ENCODE measurements at regions not wholly inside any gene's neighbourhood (a gene's known extent, or its start where the extent isn't known, plus 50 kb on each side); places are given as distances from the start of the nearest gene placed in this dataset.

DNA sequence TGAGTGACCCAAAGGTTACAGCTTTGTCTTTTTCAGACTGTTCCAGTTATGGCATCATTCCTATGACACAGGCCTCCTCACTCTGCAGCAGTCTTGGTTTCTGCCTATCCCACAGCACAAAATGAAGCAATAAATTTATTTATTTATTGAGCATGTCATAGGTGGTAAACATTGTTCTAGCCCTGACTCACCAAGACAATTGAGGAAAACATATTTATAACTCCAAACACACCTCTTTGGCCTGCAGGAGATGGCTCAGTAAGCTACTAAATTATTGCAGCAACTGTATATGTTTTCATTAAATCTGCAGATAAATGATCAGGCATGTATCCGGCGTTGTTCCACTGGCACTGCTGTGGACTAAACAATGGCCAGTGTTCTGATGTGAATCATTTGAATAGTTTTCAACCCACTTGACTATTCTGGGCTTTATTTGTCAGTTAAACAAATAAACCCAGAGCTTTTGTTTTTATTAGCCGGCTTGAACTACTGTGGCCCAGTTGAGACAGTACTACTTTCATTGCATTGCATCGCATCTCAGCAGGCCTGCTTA is 83.2 kb downstream of the FOXD1 start:
- no peaks in the 10 kb centered on the region for H3K36me3 ChIP-seq
- intact Hi-C loops (cut with DNase I; ENCODE audit: low total_unique reads): no loop called here
- no peaks in the 10 kb centered on the region for H3K27me3 ChIP-seq
- TF ChIP-seq POLR2A (IDR thresholded peaks at IDR 0.05) (no peak), POLR2AphosphoS5 (IDR thresholded peaks at IDR 0.05) (no peak)
- TF ChIP-seq, protein P1, sequence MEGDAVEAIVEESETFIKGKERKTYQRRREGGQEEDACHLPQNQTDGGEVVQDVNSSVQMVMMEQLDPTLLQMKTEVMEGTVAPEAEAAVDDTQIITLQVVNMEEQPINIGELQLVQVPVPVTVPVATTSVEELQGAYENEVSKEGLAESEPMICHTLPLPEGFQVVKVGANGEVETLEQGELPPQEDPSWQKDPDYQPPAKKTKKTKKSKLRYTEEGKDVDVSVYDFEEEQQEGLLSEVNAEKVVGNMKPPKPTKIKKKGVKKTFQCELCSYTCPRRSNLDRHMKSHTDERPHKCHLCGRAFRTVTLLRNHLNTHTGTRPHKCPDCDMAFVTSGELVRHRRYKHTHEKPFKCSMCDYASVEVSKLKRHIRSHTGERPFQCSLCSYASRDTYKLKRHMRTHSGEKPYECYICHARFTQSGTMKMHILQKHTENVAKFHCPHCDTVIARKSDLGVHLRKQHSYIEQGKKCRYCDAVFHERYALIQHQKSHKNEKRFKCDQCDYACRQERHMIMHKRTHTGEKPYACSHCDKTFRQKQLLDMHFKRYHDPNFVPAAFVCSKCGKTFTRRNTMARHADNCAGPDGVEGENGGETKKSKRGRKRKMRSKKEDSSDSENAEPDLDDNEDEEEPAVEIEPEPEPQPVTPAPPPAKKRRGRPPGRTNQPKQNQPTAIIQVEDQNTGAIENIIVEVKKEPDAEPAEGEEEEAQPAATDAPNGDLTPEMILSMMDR (IDR thresholded peaks at IDR 0.05): no peak
- no peaks in the 10 kb centered on the region for H3K4me1 ChIP-seq
- DNase-seq (ENCODE audit: low spot score in 2 of 2): no peak
- no peak overlapping the region for H3K4me3 ChIP-seq
- no peaks in the 10 kb centered on the region for H3K9me3 ChIP-seq
- no peak overlapping the region for H3K27ac ChIP-seq

DNA sequence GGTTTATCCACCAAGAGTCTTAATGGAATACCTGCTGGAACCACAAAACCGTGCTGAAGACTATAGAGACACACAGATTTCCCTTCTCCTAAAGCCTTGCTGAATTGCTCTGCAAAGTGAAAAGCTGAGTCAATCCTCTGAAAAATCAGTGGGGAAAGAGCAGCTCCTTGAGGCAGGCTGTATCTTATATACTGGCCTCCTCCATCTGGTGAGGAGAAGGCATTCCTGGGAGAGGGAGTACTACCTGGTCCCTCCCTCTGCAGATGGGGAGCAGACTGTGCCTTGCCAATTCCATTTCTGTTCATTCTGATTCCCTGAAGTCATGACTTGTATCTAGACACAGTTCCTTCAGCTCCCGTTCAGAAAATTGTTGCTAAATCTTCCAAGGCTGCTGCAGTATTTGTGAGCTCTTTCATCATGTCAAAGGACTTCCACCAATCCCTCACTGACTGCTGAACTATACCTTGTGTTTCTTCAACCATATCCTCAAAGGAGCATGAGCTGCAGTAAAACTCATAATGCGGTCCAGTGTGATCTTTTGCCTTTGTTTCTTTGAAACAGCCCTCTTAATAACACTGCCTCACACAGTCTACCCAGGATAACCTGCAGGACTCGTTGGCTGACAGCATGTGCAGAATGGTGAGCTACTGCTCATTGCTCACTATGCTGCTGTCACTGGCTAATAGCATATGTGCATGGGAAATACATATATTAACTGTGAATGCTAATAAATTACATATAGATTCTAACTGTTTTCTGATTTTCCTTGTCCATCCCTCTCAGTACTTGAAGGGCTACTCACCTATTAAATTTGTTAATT is 84.5 kb downstream of the FOXD1 start:
- Histone ChIP-seq H3K27ac (no peak overlapping the region), H3K4me3 (no peak overlapping the region), H3K36me3 (no peaks in the 10 kb centered on the region), H3K9me3 (no peaks in the 10 kb centered on the region), H3K4me1 (no peaks in the 10 kb centered on the region), H3K27me3 (no peaks in the 10 kb centered on the region)
- TF ChIP-seq POLR2AphosphoS5 (IDR thresholded peaks at IDR 0.05) (no peak), POLR2A (IDR thresholded peaks at IDR 0.05) (no peak)
- TF ChIP-seq, protein P1 (IDR thresholded peaks at IDR 0.05): no peak
- intact Hi-C loops (cut with DNase I; ENCODE audit: low total_unique reads): no loop called here
- DNase-seq (ENCODE audit: low spot score in 2 of 2): no peak

DNA sequence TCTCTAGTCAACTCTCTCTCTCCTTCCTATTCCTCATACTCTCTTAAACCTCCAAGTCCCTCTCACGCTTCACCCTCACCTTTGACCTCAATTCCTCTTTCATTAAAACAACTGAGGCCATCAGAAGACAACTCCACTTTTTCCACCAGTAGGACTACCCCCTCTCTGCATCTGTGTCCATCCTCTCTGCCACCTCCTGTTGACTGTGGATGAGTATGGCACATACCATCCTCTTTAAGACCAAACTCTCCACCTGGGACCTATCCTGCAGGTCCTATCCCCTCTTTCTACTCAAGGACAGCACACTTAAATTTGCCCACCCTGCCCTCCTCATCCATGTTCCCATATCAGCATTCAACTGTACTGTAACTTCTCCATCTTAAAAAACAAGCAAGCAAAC is 89.2 kb downstream of the FOXD1 start:
- Histone ChIP-seq H3K27me3 (peaks cover 0 to 7% of the 10 kb centered on the region in 2 donors), H3K4me1 (no peaks in the 10 kb centered on the region), H3K36me3 (no peaks in the 10 kb centered on the region), H3K27ac (no peak overlapping the region), H3K9me3 (no peaks in the 10 kb centered on the region), H3K4me3 (no peak overlapping the region)
- TF ChIP-seq POLR2A (IDR thresholded peaks at IDR 0.05) (no peak), POLR2AphosphoS5 (IDR thresholded peaks at IDR 0.05) (no peak)
- TF ChIP-seq, protein P1 (IDR thresholded peaks at IDR 0.05): no peak
- intact Hi-C loops (cut with DNase I; ENCODE audit: low total_unique reads): no loop called here
- no peak for DNase-seq (ENCODE audit: low spot score in 2 of 2)

DNA sequence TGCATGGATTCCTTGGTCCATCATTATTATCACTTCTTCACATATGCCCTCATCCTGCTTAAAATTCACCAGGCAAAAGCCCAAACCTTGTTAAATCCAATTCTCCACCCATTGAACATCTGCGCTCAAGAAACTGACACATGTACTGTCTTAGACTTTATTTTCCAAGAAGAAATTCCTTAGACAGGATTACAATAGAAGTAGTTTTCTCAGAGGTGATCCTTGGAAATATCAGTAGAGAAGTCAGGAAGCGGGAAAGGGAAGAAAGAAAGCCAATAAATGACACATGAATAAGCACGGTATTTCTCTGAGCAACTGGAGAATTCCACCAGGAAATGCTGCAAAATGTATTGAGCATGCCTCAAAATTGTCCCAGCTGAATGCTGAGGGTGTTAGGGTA is 90.2 kb downstream of the FOXD1 start:
- Histone ChIP-seq H3K36me3 (no peaks in the 10 kb centered on the region), H3K4me1 (no peaks in the 10 kb centered on the region), H3K27me3 (peaks cover 0 to 7% of the 10 kb centered on the region in 2 donors), H3K4me3 (no peak overlapping the region), H3K27ac (no peak overlapping the region), H3K9me3 (no peaks in the 10 kb centered on the region)
- TF ChIP-seq POLR2A (IDR thresholded peaks at IDR 0.05) (no peak), POLR2AphosphoS5 (IDR thresholded peaks at IDR 0.05) (no peak)
- TF ChIP-seq, protein P1 (IDR thresholded peaks at IDR 0.05): no peak
- DNase-seq (ENCODE audit: low spot score in 2 of 2): no peak
- intact Hi-C loops (cut with DNase I; ENCODE audit: low total_unique reads): no loop called here

DNA sequence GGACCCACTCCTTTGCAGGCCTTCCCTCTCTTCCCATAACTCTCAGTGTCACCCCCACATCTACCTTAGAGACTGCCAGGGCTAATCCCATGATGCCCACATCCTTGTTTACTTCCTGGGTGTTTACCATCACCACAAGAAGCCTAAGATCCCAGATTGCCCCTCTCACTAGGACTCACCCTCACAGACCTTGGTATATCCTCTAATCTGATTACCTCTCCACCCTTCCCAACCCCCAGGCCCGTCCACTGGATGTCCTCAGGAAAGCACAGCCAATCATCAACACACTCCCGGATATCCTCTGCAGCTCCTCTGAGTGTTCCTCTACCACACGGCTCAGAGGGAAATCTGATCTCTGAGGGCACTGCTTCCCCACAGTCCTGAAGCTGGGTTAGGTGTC is 91.0 kb downstream of the FOXD1 start:
- H3K27me3 ChIP-seq: peaks cover 0 to 11% of the 10 kb centered on the region in 2 donors
- H3K4me1 ChIP-seq: no peaks in the 10 kb centered on the region
- intact Hi-C loops (cut with DNase I; ENCODE audit: low total_unique reads): no loop called here
- no peak overlapping the region for H3K4me3 ChIP-seq
- TF ChIP-seq POLR2A (IDR thresholded peaks at IDR 0.05) (no peak), POLR2AphosphoS5 (IDR thresholded peaks at IDR 0.05) (no peak)
- no peak overlapping the region for H3K27ac ChIP-seq
- no peaks in the 10 kb centered on the region for H3K9me3 ChIP-seq
- no peak for DNase-seq (ENCODE audit: low spot score in 2 of 2)
- no peaks in the 10 kb centered on the region for H3K36me3 ChIP-seq

All from breast epithelium (tissue), 4 donors.